OCI-LY7 (cell line): ENCODE measurements at regions not wholly inside any gene's neighbourhood (a gene's known extent, or its start where the extent isn't known, plus 50 kb on each side); places are given as distances from the start of the nearest gene placed in this dataset.

Experiments
- BruUV-seq: library from RNA; stranded (reverse); fragments of 400-500 nt; replicated peaks from 2 replicates; lab custom pipeline; 2021; lab: Mats Ljungman, UMichigan
- CTCF ChIA-PET: fragments of 300-600 bp; sonication (Branson Sonifier 250); formaldehyde crosslinking; loops from one replicate; lab custom pipeline; 2022; ENCODE audit warnings: antibody characterized with exemption; ENCODE audit not compliant: unreplicated experiment; lab: Charles Lee
- POLR2A ChIA-PET: fragments of 300-600 bp; sonication (Branson Sonifier 250); formaldehyde crosslinking; loops from one replicate; lab custom pipeline; 2022; ENCODE audit warnings: antibody characterized with exemption; lab: Charles Lee
- DNase-seq: peaks from one replicate; pipeline ENCODE4 v3.0.0-alpha.2; 2015; ENCODE audit warnings: low spot score
- H2AFZ ChIP-seq: fragments of 200-600 bp; sonication (generic), shearing (Covaris generic); 2 replicates; pipeline ENCODE4 v1.6.1; 2014; ENCODE audit warnings: mild to moderate bottlenecking, antibody characterized with exemption, low read length, moderate library complexity
- H3K27ac ChIP-seq: fragments of 200-600 bp; sonication (generic); 2 replicates; pipeline ENCODE4 v1.5.1; 2014; ENCODE audit warnings: mixed run types, low read depth, mild to moderate bottlenecking, moderate library complexity, low read length, inconsistent platforms; ENCODE audit not compliant: poor library complexity, severe bottlenecking
- H3K36me3 ChIP-seq: fragments of 200-600 bp; sonication (generic); 2 replicates; pipeline ENCODE4 v1.6.1; 2014; ENCODE audit warnings: mild to moderate bottlenecking, antibody characterized with exemption, low read length, moderate library complexity, mixed read lengths; ENCODE audit not compliant: insufficient read depth
- H3K4me1 ChIP-seq: fragments of 200-600 bp; sonication (generic); 2 replicates; pipeline ENCODE4 v1.5.1; 2014; ENCODE audit warnings: mild to moderate bottlenecking, low read length; ENCODE audit not compliant: insufficient read depth, poor library complexity, severe bottlenecking
- H3K4me2 ChIP-seq: fragments of 200-600 bp; sonication (generic); 2 replicates; pipeline ENCODE4 v1.6.1; 2014; ENCODE audit warnings: mild to moderate bottlenecking, low read length
- H3K4me3 ChIP-seq: fragments of 200-600 bp; sonication (generic); 2 replicates; pipeline ENCODE4 v1.5.1; 2014; ENCODE audit warnings: mild to moderate bottlenecking, low read depth, low read length; ENCODE audit not compliant: poor library complexity, severe bottlenecking
- H3K79me2 ChIP-seq: fragments of 200-600 bp; sonication (generic); 2 replicates; pipeline ENCODE4 v1.6.1; 2016; ENCODE audit warnings: low read depth, mild to moderate bottlenecking, low read length, moderate library complexity, mixed read lengths; ENCODE audit not compliant: insufficient read depth
- H3K9me2 ChIP-seq: fragments of 200-600 bp; sonication (generic); 2 replicates; pipeline ENCODE4 v1.6.1; 2016; ENCODE audit warnings: mild to moderate bottlenecking, low read length, mixed read lengths; ENCODE audit not compliant: insufficient read depth
- H3K9me3 ChIP-seq: fragments of 200-600 bp; sonication (generic); 2 replicates; pipeline ENCODE4 v1.6.1; 2014; ENCODE audit warnings: mild to moderate bottlenecking, mixed run types, low read length, mixed read lengths
- H4K20me1 ChIP-seq: fragments of 200-600 bp; sonication (generic); 2 replicates; pipeline ENCODE4 v1.6.1; 2014; ENCODE audit warnings: mild to moderate bottlenecking, antibody characterized with exemption, low read length, moderate library complexity, mixed read lengths; ENCODE audit not compliant: insufficient read depth
- EZH2phosphoT487 ChIP-seq: fragments of 200-600 bp; sonication (generic); IDR thresholded peaks from 2 replicates; pipeline ENCODE4 v1.6.1; 2018; ENCODE audit warnings: low read depth, borderline replicate concordance, mild to moderate bottlenecking, mixed run types, antibody characterized with exemption, low read length, moderate library complexity, mixed read lengths
- intact Hi-C: fragments of 100-400 bp; cut with micrococcal nuclease; formaldehyde crosslinking; loops from one replicate; pipeline ENCODE4 v1.10.0; 2022; ENCODE audit not compliant: unreplicated experiment
- TF ChIP-seq, protein P1 (sequence below): fragments of 200-600 bp; sonication (generic); conservative IDR thresholded peaks from 2 replicates; pipeline ENCODE4 v1.5.1; 2014; ENCODE audit warnings: mild to moderate bottlenecking, antibody characterized with exemption, low read length, moderate library complexity, mixed read lengths

- no peak overlapping the region for H3K4me3 ChIP-seq
- no peaks in the 10 kb centered on the region for H3K79me2 ChIP-seq
- no TSS peak for BruUV-seq
- TF ChIP-seq EZH2phosphoT487, result no peak
- TF ChIP-seq, protein P1, sequence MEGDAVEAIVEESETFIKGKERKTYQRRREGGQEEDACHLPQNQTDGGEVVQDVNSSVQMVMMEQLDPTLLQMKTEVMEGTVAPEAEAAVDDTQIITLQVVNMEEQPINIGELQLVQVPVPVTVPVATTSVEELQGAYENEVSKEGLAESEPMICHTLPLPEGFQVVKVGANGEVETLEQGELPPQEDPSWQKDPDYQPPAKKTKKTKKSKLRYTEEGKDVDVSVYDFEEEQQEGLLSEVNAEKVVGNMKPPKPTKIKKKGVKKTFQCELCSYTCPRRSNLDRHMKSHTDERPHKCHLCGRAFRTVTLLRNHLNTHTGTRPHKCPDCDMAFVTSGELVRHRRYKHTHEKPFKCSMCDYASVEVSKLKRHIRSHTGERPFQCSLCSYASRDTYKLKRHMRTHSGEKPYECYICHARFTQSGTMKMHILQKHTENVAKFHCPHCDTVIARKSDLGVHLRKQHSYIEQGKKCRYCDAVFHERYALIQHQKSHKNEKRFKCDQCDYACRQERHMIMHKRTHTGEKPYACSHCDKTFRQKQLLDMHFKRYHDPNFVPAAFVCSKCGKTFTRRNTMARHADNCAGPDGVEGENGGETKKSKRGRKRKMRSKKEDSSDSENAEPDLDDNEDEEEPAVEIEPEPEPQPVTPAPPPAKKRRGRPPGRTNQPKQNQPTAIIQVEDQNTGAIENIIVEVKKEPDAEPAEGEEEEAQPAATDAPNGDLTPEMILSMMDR, result no peak
- H2AFZ ChIP-seq, result no peak overlapping the region
- no peak overlapping the region for H3K27ac ChIP-seq
- ChIA-PET CTCF (no interaction called here), POLR2A (interaction anchor here (0.7 kb wide), 1 partner anchor 352 kb away, joined by 3 read pairs; no protein-coding TSS in a partner anchor)
- no peaks in the 10 kb centered on the region for H3K36me3 ChIP-seq
- H3K9me2 ChIP-seq, result no peaks in the 10 kb centered on the region
- no peak for DNase-seq
- no peaks in the 10 kb centered on the region for H4K20me1 ChIP-seq
- H3K4me2 ChIP-seq, result no peak overlapping the region
- H3K4me1 ChIP-seq, result no peaks in the 10 kb centered on the region
- H3K9me3 ChIP-seq, result peaks cover 4% of the 10 kb centered on the region; the same call in 1 of the 2 replicates
- intact Hi-C loops, result no loop called here
Observed at GRCh38 chr21:16420031-16420724, 690.4 kb downstream of the USP25 start.

DNA sequence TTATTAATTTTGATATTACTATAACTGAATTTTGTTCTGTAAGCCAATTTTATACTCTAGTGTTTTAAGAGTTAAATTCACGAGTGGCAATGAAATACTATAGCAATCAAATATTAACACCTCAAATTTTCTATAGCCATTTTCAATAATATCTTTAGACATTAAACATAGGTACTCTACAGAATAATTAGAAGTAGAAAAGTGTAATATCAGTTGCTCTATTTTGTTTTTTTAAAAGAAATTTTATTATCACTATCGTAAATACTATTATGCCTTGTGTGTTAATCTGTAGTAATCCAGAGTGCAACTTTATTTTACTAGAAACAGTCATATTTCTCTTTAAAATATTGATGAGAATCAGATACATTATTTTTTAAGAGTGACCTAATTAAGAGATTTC is 691.2 kb downstream of the USP25 start:
- ChIA-PET CTCF (no interaction called here), POLR2A (interaction anchor here (0.6 to 0.7 kb wide), 2 partner anchors 351 to 672 kb away, joined by 3 to 8 read pairs; no protein-coding TSS in a partner anchor)
- Histone ChIP-seq H3K4me1 (no peaks in the 10 kb centered on the region), H3K9me3 (peaks cover 4% of the 10 kb centered on the region; the same call in 1 of the 2 replicates), H3K4me2 (no peak overlapping the region), H3K4me3 (no peak overlapping the region), H3K27ac (no peak overlapping the region), H3K79me2 (no peaks in the 10 kb centered on the region), H3K9me2 (no peaks in the 10 kb centered on the region), H4K20me1 (no peaks in the 10 kb centered on the region), H2AFZ (no peak overlapping the region), H3K36me3 (no peaks in the 10 kb centered on the region)
- TF ChIP-seq EZH2phosphoT487, result no peak
- TF ChIP-seq, protein P1, result no peak
- no TSS peak for BruUV-seq
- intact Hi-C loops, result no loop called here
- DNase-seq, result no peak

DNA sequence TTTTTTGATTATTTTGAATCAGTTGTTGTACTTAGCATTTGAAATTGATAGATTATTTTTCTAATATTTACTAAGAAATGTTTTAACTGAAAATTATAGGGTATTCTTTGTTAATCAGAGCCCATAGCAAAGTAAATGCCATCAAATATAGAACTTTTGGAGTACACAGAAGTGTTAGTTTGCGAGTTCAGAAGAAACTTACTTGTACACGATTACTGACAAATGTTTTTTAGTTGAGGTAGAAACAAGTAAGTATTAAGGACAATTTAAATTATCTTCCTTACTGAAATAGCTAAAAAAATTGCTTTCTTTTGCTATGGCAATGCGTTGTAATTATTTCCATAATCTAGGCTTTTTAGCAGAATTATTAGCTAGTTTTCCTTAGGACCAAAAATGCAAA is 692.2 kb downstream of the USP25 start:
- intact Hi-C loops, result no loop called here
- Histone ChIP-seq H3K4me1 (no peaks in the 10 kb centered on the region), H3K27ac (no peak overlapping the region), H3K36me3 (no peaks in the 10 kb centered on the region), H4K20me1 (no peaks in the 10 kb centered on the region), H3K4me3 (no peak overlapping the region), H3K9me3 (peaks cover 1% of the 10 kb centered on the region; the same call in 1 of the 2 replicates), H3K4me2 (no peak overlapping the region), H3K79me2 (no peaks in the 10 kb centered on the region), H2AFZ (no peak overlapping the region), H3K9me2 (no peaks in the 10 kb centered on the region)
- no TSS peak for BruUV-seq
- no peak for DNase-seq
- POLR2A ChIA-PET, result no interaction called here
- no peak for TF ChIP-seq EZH2phosphoT487
- TF ChIP-seq, protein P1, result no peak
- CTCF ChIA-PET, result no interaction called here
